ENCODE measurements at regions not wholly inside any gene's neighbourhood (a gene's known extent, or its start where the extent isn't known, plus 50 kb on each side); places are given as distances from the start of the nearest gene placed in this dataset.

DNA sequence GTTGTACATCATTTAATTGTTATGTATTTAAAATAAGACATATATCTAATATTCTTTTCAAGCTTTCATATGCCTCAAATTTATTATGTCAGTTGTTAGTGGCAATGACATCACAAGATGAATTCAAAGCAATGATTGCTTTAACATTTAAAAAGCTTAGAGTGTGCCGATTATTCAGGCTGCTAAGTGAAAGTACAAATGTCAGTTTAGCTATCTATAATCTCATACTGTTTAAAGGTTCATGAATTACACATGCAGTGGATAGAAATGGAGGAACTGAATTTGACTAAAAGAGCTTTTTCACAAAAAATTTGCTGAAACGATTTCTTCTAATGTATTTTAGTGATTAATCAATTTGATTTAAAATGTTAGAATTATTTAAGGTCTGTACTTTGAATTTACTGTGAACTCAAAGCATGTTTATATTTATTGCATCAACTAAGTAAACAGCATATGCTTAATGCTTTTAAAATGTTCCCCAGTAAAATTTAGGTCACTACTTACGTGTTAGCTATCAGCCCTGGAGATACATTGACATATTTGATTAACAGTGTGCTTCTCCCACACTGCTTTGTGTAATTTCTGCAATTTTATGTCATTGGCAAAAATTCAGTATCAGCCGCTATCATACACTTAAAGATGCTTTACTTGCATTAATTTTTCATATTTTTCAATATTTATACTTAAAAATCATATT, 334.9 kb downstream of the PARP8 start:
- TF ChIP-seq, protein P1, sequence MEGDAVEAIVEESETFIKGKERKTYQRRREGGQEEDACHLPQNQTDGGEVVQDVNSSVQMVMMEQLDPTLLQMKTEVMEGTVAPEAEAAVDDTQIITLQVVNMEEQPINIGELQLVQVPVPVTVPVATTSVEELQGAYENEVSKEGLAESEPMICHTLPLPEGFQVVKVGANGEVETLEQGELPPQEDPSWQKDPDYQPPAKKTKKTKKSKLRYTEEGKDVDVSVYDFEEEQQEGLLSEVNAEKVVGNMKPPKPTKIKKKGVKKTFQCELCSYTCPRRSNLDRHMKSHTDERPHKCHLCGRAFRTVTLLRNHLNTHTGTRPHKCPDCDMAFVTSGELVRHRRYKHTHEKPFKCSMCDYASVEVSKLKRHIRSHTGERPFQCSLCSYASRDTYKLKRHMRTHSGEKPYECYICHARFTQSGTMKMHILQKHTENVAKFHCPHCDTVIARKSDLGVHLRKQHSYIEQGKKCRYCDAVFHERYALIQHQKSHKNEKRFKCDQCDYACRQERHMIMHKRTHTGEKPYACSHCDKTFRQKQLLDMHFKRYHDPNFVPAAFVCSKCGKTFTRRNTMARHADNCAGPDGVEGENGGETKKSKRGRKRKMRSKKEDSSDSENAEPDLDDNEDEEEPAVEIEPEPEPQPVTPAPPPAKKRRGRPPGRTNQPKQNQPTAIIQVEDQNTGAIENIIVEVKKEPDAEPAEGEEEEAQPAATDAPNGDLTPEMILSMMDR (IDR thresholded peaks at IDR 0.05): no peak
- no peak for TF ChIP-seq POLR2A (IDR thresholded peaks at IDR 0.05)
